ENCODE measurements at regions not wholly inside any gene's neighbourhood (a gene's known extent, or its start where the extent isn't known, plus 50 kb on each side); places are given as distances from the start of the nearest gene placed in this dataset.

DNA sequence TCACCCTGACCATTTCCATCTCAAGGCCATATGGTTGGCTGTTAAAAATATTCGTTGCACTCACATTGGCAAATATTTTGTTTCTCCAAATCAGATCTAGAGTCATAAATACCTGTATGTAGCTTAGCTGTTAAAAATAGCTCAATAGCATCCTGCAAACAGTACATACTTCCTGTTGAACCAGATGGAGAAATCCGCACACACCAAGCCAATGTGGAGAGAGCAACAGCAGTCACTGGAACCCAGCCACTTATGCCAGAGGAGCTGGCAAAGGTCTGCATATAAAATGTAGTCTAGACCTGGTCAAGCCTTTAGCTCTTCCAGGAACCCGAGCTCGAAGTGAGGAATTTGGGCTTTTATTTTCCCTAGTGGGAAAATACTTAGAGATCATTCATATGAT lies 146.4 kb upstream of the KCNJ16 start:
- DNase-seq (ENCODE audit: low read depth in 4 of 4, low spot score in 3 of 4) = no peak

DNA sequence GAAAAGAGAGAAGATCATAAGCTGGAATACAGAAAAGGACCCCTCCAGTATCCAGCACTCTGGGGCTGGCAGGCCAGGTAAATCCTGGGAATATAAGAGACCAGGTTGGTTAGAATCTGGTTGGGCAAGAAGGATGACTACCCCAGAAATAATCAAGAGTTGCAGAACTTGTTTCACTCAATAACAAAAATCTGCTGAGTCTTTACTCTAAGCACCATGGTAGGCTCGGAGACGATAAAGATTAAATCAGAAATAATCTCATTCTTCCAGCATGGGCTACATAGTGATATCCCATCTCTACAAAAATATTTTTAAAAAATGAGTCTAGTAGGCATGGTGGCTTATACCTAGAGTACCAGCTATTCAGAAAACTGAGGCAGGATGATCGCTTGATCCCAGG lies 138.0 kb upstream of the KCNJ16 start:
- no peak for DNase-seq (ENCODE audit: low read depth in 4 of 4, low spot score in 3 of 4)

DNA sequence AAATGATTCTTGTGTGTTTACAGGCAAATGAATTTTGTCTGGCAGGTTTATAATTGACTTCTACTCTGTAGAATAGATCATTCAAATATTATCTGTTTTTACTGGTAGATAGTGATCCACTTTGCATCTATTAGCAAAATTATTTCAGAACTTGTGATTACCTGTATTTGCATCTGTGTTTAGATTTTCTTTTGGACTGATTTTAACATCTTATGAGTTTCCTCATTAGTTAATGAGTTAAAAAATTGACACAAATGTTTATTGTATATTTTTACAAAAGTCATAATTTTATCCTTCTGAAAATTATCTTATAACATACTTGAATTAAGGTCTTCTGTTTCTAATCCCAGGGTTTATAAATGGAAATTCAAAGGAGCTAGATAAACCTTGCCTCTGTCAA lies 132.0 kb upstream of the KCNJ16 start:
- DNase-seq (ENCODE audit: low read depth in 4 of 4, low spot score in 3 of 4) = no peak

DNA sequence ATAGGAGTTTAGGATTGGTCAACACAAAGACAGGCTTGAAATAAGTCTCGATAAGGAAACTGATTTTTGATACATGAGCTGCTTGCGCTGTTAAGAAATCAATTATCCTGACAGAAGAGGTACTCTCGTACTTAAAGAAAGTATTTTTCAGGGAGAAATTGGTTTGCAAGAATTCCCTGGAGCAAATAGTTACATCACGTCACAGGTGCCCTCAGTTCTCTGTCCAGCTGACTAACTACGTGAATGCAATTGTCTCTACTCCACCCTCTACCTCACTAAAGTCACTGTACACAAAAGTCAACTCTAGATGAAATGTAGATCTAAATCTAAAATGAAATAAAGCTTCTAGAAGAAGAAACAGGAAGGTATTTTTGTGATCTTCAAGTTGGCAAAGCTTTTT lies 130.6 kb upstream of the KCNJ16 start:
- DNase-seq (ENCODE audit: low read depth in 4 of 4, low spot score in 3 of 4) = no peak

DNA sequence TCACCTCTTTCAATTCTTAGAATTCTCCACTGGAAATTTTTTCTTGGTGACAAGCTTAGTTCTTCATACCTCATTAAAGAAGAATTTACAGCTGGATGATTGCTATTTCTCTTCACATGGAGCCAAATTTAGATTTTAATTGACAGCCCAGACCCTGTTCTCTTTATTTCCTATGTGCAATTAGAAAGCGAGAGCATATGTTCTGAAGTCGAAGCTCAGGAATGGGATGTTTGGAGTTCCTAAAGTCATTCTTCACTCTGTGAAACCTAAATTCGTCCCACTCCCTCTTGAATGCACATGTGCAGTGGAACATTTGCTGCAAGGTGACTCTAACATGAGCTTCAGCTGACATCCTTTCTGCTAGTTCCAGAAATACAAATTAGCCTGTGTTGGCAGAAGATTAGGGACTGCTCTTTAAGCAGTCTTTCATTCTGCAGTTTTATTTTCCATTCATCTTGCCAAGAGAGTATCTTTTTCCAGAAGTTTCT lies 129.3 kb upstream of the KCNJ16 start:
- no peak for DNase-seq (ENCODE audit: low read depth in 4 of 4, low spot score in 3 of 4)

DNA sequence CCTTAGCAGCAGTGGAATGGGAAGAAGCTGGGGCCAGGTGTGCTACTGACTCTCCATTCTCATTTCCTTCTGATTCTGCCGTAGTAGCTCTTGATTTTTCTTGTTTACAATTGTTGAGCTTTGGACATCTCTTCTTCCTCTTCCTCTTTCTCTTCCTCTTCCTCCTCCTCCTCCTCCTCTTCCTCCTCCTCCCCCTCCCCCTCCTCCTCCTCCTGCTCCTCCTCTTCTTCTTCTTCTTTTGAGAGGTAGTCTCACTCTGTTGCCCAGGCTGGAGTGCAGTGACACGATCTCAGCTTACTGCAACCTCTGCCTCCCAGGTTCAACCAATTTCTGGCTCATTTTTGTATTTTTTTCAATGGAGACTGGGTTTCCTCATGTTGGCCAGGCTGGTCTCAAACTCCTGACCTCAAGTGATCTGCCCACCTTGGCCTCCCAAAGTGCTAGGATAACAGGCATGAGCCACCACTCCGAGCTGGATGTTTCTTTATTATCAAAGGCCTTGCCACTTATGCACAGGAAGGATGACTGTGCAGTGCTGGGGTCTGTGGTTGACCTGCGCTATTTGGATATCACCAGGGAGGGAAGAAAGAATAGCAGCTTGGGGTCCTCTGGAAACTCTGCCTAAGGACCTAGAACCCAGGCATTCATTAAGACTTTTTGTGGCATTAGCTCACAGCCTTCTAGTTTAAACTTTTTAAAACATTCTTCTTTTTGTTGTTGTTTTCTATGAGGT lies 127.8 kb upstream of the KCNJ16 start:
- no peak for DNase-seq (ENCODE audit: low read depth in 4 of 4, low spot score in 3 of 4)

DNA sequence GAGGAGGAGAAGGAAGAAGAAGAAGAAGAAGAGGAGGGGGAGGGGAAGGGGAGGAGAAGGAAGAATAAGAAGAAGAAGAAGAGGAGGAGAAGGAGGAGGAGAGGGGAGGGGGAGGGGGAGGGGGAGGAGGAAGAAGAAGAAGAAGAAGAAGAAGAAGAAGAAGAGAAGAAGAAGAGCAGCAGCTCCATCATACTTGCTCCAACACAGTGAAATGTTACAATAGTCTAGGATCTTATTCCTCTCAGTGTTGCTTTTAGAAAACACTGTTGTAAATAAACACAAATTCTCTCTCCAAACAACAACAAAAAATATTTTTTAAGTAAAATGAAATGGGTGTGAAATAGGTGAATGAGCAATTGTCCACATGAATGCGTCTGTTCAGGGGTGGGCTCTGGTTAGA lies 126.6 kb upstream of the KCNJ16 start:
- DNase-seq (ENCODE audit: low read depth in 4 of 4, low spot score in 3 of 4) = no peak

DNA sequence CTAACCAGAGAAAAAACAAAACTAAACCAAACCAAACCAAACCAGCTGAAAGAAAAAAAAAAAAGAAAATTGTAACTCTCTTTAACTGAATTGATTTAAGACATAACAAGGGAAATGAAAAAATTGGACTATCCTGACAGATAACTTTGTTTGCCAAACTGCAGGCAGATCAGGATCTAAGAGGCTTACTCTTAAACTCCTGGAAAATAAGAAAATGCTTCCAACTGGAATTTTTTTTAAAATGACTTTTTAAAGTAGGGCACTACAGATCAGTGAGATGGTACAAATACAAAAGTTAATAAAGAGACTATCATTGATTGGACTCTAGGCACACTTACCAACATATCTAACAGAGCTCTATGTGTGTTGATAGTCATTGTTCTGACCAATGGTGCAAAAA lies 125.5 kb upstream of the KCNJ16 start:
- DNase-seq (ENCODE audit: low read depth in 4 of 4, low spot score in 3 of 4) = no peak

DNA sequence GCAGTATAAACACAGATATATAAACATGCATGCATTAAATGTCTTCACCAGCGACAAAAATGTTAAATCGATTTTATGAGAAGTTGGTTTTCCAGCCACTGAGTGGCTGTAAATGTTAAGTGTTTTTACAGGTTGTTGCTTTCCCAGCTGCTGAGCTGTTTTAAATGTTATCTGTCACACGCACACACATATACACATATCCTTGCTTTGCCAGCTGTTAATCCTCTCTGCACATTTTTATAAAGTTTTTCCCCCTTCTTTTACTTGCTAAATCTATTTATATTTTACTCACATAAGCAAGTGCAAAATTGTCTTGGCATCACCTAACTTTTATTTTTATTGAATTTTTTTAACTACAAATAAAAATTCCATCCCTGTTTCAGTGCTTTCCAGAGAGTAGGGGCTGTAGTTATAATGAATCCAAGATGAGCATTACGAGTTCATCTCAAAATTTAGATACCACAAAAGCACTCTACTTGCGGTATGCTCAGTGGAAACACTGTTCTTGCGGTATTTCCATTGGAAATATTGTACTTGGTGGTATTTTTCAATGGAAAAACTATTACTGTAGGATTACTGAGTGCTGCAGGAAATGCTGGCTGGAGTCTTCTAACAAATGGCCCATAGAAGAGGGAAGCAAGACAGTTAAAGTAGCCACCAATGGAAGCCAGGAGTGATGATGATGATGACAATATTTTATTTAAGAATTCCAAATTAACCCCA lies 124.9 kb upstream of the KCNJ16 start:
- no peak for DNase-seq (ENCODE audit: low read depth in 4 of 4, low spot score in 3 of 4)

DNA sequence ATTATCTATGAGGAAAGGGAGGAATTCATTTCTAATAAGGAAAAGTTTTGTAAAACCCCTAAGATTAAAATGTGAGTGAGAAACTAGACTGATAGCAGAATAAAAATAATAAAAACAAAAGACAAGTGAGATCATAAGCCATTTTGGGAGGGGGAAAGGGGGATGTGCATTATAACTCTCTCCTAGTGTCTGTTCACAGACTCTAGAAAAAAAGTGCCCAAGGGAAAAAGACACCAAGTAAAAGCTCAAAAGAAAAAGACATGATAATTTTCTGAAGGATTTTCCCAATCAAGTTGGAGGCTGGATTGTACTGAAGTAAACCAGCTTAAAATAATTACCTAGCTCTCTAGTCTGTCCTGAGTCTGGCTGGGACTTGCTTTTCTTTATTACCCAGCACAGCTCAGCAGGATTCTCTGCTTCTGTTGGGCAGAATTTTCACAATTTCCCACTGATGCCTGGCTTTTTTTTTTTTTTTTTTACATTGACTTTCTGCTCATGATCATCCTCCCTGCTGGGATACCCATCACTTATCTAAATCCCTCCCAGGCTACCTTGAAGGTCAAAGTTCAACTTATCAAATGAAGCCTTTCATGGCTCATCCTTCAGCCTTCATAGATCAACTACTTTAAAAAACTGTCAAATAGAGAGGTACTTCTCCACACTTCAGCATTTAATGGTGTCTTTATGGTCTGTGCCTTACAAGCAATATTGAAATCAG lies 124.2 kb upstream of the KCNJ16 start:
- no peak for DNase-seq (ENCODE audit: low read depth in 4 of 4, low spot score in 3 of 4)

DNA sequence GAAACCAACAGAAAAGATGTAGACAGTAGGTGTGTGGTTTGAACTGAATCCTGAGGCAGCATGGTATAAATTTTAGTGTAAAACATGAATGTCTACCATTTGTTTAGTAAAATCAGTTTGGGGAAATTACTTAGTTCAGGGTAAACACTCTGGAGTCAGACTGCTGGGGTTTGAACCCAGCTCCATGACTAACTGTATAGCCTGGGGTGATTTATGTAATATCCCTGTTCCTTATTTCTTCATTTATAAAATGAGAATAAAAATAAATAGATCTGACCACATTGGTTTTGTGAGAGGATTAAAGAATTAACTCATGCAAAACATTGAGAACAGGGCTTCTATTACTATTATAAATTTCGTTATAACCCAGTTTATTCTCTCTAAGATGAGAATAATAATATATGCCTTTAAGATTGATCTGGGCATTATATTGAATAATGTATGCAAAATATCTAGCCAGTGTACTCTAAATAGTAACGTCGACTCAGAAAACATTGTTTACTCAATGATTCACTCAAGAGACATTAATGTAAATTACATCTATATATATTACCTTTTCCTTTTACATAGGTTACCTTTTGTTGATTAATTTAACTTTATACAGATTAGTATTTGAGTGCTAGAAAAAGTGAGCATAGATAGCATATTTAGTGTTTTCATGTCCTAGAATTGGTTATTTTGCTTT lies 120.6 kb upstream of the KCNJ16 start:
- DNase-seq (ENCODE audit: low read depth in 4 of 4, low spot score in 3 of 4) = no peak

DNA sequence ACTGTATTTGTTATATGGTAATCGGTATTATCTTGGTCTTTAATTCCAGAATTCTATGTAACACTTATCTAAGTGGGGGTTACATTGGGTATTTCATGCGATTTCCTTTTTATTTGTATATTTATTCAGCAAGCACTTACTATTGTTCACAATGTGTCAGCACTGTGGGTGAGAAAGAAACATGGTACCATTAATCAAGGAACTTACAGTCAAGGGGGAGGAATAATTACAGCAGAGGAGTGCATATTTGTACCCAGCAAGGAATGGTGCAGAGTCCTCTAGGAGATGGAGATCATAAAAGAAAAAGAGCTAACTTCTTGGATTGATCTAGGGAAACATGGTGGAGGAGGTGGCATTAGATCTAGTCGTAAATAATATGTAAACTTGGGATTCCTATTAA lies 117.0 kb upstream of the KCNJ16 start:
- DNase-seq (ENCODE audit: low read depth in 4 of 4, low spot score in 3 of 4) = no peak

DNA sequence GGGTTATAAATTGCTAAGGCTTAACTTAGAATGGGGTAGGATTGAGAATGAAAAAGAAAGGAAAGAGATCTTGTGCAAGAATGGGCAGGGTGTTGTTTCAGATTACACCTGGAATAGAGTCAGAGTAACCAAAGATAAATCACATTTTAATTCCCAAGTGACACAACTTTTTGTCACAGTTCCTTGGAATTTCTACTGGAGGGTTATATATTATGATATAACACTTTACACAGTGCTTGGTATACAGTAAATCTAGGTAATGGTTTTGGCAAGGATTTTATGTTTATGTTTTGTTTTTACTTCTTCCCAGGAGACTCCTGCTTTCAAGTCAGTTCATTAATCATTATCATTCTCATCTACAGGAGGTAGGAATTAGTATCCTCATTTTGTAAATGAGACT lies 115.7 kb upstream of the KCNJ16 start:
- no peak for DNase-seq (ENCODE audit: low read depth in 4 of 4, low spot score in 3 of 4)

DNA sequence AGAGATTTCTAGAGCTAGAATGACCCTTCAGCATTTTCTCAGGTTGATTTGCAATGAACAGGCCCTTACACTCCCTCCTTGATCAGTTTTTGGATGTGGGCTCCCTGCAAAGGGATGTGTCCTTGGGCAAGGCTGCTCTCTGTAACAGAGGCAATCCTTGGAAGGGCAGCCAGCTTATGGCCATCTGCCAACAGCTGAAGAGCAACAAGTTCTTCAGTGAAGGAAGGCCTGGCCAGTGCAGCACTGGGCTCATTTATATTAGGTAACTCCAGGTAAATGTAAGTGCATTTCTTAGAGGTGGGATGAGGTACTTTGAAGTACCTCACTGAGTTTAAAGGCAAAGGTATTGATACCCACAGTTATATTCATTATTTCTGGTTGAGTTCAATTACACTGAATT lies 114.3 kb upstream of the KCNJ16 start:
- DNase-seq (ENCODE audit: low read depth in 4 of 4, low spot score in 3 of 4) = no peak

DNA sequence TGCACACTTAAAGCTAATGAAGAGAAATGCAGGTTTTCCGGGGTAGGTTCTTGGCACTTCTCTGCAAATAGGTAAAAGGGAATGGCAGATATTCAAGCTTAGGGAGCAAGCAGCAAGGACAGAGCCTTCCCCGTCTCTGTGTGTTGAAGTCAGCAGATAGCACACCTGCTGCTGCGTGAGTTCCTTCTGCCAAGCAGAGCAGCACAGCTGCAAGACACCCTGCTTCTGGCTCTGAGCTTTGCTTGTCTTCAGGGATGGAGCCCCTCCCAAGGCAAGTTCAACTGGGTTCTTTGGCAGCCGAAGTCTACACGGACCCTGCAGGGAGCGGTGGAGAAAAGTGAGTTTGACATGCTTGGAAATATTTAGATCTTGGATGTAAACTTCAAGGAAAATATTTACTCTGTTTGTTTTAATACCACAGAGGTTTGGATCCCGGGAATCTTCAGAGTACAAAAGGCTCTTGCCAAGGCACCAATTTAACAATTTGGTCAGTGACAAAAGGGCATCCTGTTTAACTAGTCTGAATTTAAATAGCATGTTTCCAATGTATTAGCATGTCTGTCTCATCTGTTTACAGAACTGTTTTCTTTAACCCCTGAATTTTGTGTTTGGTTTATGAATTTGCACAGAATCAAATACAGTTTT lies 113.4 kb upstream of the KCNJ16 start:
- DNase-seq (ENCODE audit: low read depth in 4 of 4, low spot score in 3 of 4) = no peak

DNA sequence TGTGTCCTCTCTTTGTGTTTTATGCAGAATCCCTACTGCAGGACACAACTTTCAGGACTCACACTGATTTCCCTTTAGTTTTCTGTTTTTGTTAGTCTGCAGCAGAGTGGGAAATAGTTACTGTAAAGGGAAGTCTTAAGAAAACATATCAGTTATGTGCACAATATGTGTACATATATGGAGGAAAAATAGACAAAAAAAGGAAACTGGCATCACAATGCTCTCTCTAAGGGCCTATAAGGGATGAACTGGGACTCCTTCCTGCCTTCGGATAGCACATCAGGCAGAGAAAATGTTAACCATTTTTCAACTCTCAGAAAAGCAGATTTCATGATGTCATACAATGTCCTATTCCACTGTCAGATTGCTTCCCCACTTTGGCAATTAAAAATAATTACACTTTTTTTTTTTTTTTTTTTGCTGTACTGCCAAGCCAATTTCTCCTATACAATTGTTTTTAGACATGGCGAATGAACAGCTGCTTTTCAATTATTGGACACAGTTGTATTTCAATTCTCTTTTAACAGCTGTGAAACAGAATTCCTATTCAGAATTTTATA lies 112.5 kb upstream of the KCNJ16 start:
- no peak for DNase-seq (ENCODE audit: low read depth in 4 of 4, low spot score in 3 of 4)

DNA sequence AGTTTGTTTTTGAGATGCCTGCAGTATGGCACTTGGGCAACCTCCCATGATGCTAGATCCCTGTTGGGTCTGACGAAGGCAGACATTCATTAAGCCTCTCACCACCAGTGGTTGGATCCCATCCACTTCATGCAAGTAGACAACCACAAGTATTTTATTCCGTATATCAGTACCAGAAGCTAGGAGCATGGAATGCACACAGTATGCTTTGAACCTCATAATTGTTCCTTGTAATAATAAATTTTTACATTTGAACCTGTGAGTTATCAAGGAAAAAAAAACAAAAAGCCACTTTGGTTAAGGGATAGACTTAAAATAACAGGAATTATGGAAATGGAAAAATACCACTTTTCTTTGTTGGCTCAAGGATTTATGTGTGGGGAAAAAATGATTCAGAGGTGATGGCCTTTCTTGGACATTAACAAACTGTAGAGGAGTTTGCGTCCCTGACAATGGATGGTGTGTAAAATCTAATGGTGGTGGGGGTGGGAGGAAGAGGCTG lies 107.1 kb upstream of the KCNJ16 start:
- no peak for DNase-seq (ENCODE audit: low read depth in 4 of 4, low spot score in 3 of 4)

DNA sequence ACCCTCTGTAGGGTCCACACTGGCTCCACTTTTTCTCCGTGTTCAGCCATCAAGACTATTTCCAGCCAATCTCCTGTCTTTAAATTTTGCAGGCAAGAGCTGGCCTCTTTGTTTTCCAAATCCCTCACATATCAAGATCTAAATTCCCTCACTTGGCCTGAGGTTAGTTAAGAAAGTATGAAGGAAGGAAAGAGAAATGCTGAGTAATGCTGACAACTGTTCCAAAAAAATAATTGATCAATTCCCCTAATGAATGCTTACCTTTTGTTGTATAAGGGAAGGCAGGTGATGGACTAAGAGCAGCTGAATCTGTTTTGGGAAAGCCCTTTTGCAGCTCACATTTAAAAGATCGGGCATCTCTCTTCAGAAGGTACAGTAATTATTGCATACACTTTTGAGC lies 105.1 kb upstream of the KCNJ16 start:
- DNase-seq (ENCODE audit: low read depth in 4 of 4, low spot score in 3 of 4) = no peak

DNA sequence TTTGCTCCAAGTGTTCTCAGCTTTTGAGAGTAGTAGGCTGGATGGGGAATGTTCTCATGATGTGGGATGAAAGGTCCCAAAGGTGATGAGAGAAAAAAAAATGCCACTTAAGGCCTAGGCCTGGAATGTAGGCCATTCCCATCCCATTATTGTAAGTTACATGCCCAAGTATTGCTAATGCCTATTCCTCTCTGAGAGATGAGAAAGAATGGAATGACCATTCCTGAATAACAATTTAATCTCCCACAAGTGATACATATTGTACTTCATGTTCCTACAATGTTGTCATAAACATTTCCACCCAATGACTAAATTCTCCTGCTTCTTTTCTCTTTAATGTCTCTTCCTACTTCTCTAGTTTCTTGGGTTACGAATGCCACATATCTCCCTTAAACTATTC lies 102.8 kb upstream of the KCNJ16 start:
- DNase-seq (ENCODE audit: low read depth in 4 of 4, low spot score in 3 of 4) = no peak

DNA sequence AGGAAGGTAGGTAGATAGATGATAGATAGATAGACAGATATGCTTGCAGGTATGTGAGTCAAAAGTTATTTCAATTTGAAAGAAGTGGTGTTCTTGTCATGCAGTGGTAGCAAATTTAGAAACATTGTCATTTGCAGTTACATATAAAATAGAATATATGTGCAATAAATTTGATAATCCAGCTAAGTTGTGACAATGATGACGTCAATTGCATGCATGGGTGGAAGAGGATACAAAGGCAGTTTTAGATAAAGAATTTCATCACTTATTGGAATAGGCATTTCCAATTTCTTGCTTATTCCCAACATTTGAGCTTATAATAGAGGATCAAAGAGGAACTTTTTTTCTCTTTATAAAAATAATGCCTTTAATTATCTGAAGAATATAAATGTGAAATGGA lies 99.2 kb upstream of the KCNJ16 start:
- DNase-seq (ENCODE audit: low read depth in 4 of 4, low spot score in 3 of 4) = no peak

Measured in right renal pelvis (tissue), 4 donors.